Heart left ventricle (tissue), 16 donors: ENCODE measurements at regions not wholly inside any gene's neighbourhood (a gene's known extent, or its start where the extent isn't known, plus 50 kb on each side); places are given as distances from the start of the nearest gene placed in this dataset.

Experiments
- ATAC-seq, 4 donors: fragments of 200-7000 bp; cut with Tn5 transposase; one replicate each; pipeline ENCODE4 v1.9.1; 2020 to 2022; ENCODE audit warnings: moderate library complexity in 4 of 4, mild to moderate bottlenecking in 3 of 4, moderate number of reproducible peaks in 1 of 4
- DNase-seq, 5 donors: peaks; one replicate each; pipeline ENCODE4 v3.0.0-alpha.2; 2020
- H3K27ac ChIP-seq, 12 donors: fragments of 200-600 bp; sonication (generic) in 4 of 12; one replicate each; pipeline versions ENCODE4 v1.5.0 to v1.8.0; 2016 to 2022; ENCODE audit warnings: mild to moderate bottlenecking in 2 of 12
- H3K27me3 ChIP-seq, 9 donors: fragments of 200-600 bp; sonication (generic) in 2 of 9; one replicate each; pipeline versions ENCODE4 v1.5.1 to v1.8.0; 2016 to 2022; ENCODE audit warnings: mild to moderate bottlenecking in 3 of 9
- H3K36me3 ChIP-seq, 9 donors: fragments of 200-600 bp; sonication (generic) in 2 of 9; one replicate each; pipeline versions ENCODE4 v1.5.0 to v1.8.0; 2018 to 2022; ENCODE audit warnings: mild to moderate bottlenecking in 2 of 9
- H3K4me1 ChIP-seq, 12 donors: fragments of 200-600 bp; sonication (generic) in 4 of 12; one replicate each; pipeline versions ENCODE4 v1.5.0 to v1.8.0; 2016 to 2022; ENCODE audit warnings: mild to moderate bottlenecking in 3 of 12
- H3K4me3 ChIP-seq, 12 donors: fragments of 200-600 bp; sonication (generic) in 4 of 12; one replicate each; pipeline versions ENCODE4 v1.5.0 to v1.8.0; 2017 to 2022; ENCODE audit warnings: mild to moderate bottlenecking in 9 of 12, moderate library complexity in 4 of 12
- H3K9me3 ChIP-seq, 12 donors: fragments of 200-600 bp; sonication (generic) in 4 of 12; one replicate each; pipeline versions ENCODE4 v1.5.0 to v1.8.0; 2016 to 2022; ENCODE audit warnings: mild to moderate bottlenecking in 1 of 12
- CTCF ChIP-seq, 12 donors: fragments of 200-600 bp; sonication (generic) in 4 of 12; IDR thresholded peaks; one replicate each; pipeline versions ENCODE4 v1.5.0 to v1.8.0; 2018 to 2022; ENCODE audit warnings: antibody characterized with exemption in 12 of 12, mild to moderate bottlenecking in 5 of 12
- POLR2A ChIP-seq, 2 donors: fragments of 450-650 bp; IDR thresholded peaks; one replicate each; pipeline ENCODE4 v1.6.1; 2017; ENCODE audit warnings: antibody characterized with exemption in 2 of 2, mild to moderate bottlenecking in 2 of 2, moderate library complexity in 2 of 2
- WGBS, 4 donors: extraction: QIAGEN DNeasy Blood & Tissue Kit in 2 of 4; methylation state at CpG; one replicate each; pipeline versions ENCODE4 v1.1.5 to v1.1.7; 2013 to 2018; 5-methylcytosine and 5-hydroxymethylcytosine counted together
- intact Hi-C, 10 donors: fragments of 100-400 bp; cut with DNase I; formaldehyde crosslinking; loops; one replicate each; pipeline versions ENCODE4 v1.11.1 to v1.14.2; 2022
- donor health status: ischemic (EF 13 %, LVEDD 7.1; RV severe dilation, severe dysfunction).
- donor health status: healthy with polysubstance abuse.
- donor health status: DM: no; HTN: yes; CAD: no.
- donor health status: DM: no; HTN: no; CAD: no.
- donor health status: ischemic (EF 25% LVEDD 6.9; RV normal size, moderate dysfunction).
- donor health status: ischemic (EF 25% LVEDD 5.7; RV mildly dilated, moderate dysfunction).
- donor health status: healthy.
- donor health status: DM: yes; HTN: yes; CAD: no.
- donor health status: ischemic (EF 35%, LVEDD 5.7; RV mildly dilated, moderate dysfunction).
- donor health status: nonischemic (EF 11% LVEDD 7.7; RV severe dilation, severe dysfunction).
- donor health status: DM: yes; HTN: yes; CAD: no.
- donor health status: PGD.
- donor health status: ischemic (EF 29% LVEDD 5.4; RV normal size, mild dysfunction).
- donor health status: nonischemic (EF 23%, LVEDD 6.1; RV moderate dilation, normal function).

GRCh38 chr16:59164461-59164860, 430.3 kb upstream of the GOT2 start:
- Histone ChIP-seq H3K4me1 (no peaks in the 10 kb centered on the region), H3K27me3 (no peaks in the 10 kb centered on the region), H3K27ac (no peak overlapping the region), H3K36me3 (no peaks in the 10 kb centered on the region), H3K4me3 (no peak overlapping the region), H3K9me3 (no peaks in the 10 kb centered on the region)
- DNase-seq (peak in 1 of 5 donors; percentile 23), ATAC-seq (peak in 2 of 4 donors; percentile 48 to 54)
- intact Hi-C loops, result no loop called here
- 68 to 85% (median 76%) methylated on average over 2 of the region's 2 CpGs for WGBS, 4 donors
- TF ChIP-seq CTCF (IDR thresholded peaks at IDR 0.05) (no peak), POLR2A (IDR thresholded peaks at IDR 0.05) (no peak)

- Histone ChIP-seq H3K36me3 (no peaks in the 10 kb centered on the region), H3K4me1 (no peaks in the 10 kb centered on the region), H3K27me3 (no peaks in the 10 kb centered on the region), H3K9me3 (no peaks in the 10 kb centered on the region), H3K27ac (no peak overlapping the region), H3K4me3 (no peak overlapping the region)
- intact Hi-C loops, result no loop called here
- DNase-seq, result no peak
- no peak for TF ChIP-seq POLR2A (IDR thresholded peaks at IDR 0.05)
- no peak for TF ChIP-seq CTCF (IDR thresholded peaks at IDR 0.05)
- no peak for ATAC-seq
- WGBS, 4 donors, result 53 to 58% (median 55%) methylated on average over 3 of the region's 3 CpGs
Observed at GRCh38 chr16:59163371-59164055, 429.4 kb upstream of the GOT2 start.

GRCh38 chr16:59161679-59162078, 427.6 kb upstream of the GOT2 start:
- Histone ChIP-seq H3K27ac (no peak overlapping the region), H3K4me1 (no peaks in the 10 kb centered on the region), H3K9me3 (no peaks in the 10 kb centered on the region), H3K4me3 (no peak overlapping the region), H3K36me3 (no peaks in the 10 kb centered on the region), H3K27me3 (no peaks in the 10 kb centered on the region)
- DNase-seq (no peak), ATAC-seq (no peak)
- no peak for TF ChIP-seq CTCF (IDR thresholded peaks at IDR 0.05)
- TF ChIP-seq POLR2A (IDR thresholded peaks at IDR 0.05), result no peak
- WGBS, 4 donors, result 71 to 78% (median 76%) methylated on average over 3 of the region's 3 CpGs
- intact Hi-C loops, result no loop called here

- DNase-seq (no peak), ATAC-seq (no peak)
- H3K9me3 ChIP-seq, result no peaks in the 10 kb centered on the region
- intact Hi-C loops, result no loop called here
- TF ChIP-seq POLR2A (IDR thresholded peaks at IDR 0.05) (no peak), CTCF (IDR thresholded peaks at IDR 0.05) (no peak)
- 42 to 50% (median 46%) methylated on average over 1 of the region's 1 CpG for WGBS, 4 donors
- no peaks in the 10 kb centered on the region for H3K27me3 ChIP-seq
- no peak overlapping the region for H3K27ac ChIP-seq
- no peaks in the 10 kb centered on the region for H3K4me1 ChIP-seq
- no peaks in the 10 kb centered on the region for H3K36me3 ChIP-seq
- no peak overlapping the region for H3K4me3 ChIP-seq
Observed at GRCh38 chr16:59154295-59154694, 420.2 kb upstream of the GOT2 start.
